ENCODE measurements at regions not wholly inside any gene's neighbourhood (a gene's known extent, or its start where the extent isn't known, plus 50 kb on each side); places are given as distances from the start of the nearest gene placed in this dataset.
A peak's percentile ranks its signal among the peaks of the same experiment; 100 is the strongest.

DNA sequence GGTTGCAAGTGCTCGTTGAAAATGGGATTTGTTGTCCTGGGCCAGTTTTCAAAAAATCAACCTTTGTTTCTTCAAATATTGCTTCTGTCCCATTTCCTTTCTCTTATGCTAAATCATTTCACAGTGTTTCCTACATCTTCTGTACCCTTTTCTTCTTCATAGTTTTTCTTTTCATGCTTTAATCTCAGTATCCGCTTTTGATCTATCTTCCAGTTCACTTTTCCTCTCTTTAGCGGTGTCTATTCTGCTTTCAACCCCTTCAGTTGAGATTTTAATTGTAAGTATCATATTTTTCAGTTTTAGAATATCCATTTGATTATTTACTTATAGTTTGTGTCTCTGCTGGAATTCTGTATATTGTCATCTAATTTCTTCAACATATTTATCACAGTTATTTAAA is 311.7 kb upstream of the TPM1 start:
- Histone ChIP-seq H3K27me3 (ENCODE audit: low read depth, low read length) (no peaks in the 10 kb centered on the region), H3K9me3 (ENCODE audit: control insufficient read depth in 1 of 2, low read length in 2 of 2) (no peaks in the 10 kb centered on the region), H3K4me1 (ENCODE audit: control insufficient read depth in 1 of 2, insufficient read depth in 2 of 2, low read length in 2 of 2) (no peaks in the 10 kb centered on the region), H3K4me3 (ENCODE audit: low read depth in 1 of 2, low read length in 2 of 2) (no peak overlapping the region), H3K27ac (ENCODE audit: low read length) (no peak overlapping the region), H3K36me3 (ENCODE audit: control insufficient read depth in 1 of 2, insufficient read depth in 2 of 2, low read length in 2 of 2) (peaks cover 0 to 8% of the 10 kb centered on the region in 2 donors)

- Histone ChIP-seq H3K4me1 (ENCODE audit: control insufficient read depth in 1 of 2, insufficient read depth in 2 of 2, low read length in 2 of 2) (no peaks in the 10 kb centered on the region), H3K4me3 (ENCODE audit: low read depth in 1 of 2, low read length in 2 of 2) (no peak overlapping the region), H3K27me3 (ENCODE audit: low read depth, low read length) (no peaks in the 10 kb centered on the region), H3K9me3 (ENCODE audit: control insufficient read depth in 1 of 2, low read length in 2 of 2) (no peaks in the 10 kb centered on the region), H3K27ac (ENCODE audit: low read length) (no peak overlapping the region), H3K36me3 (ENCODE audit: control insufficient read depth in 1 of 2, insufficient read depth in 2 of 2, low read length in 2 of 2) (peaks cover 1 to 6% of the 10 kb centered on the region in 2 donors)
Measured at GRCh38 chr15:62732078-62732477, 310.5 kb upstream of the TPM1 start.

DNA sequence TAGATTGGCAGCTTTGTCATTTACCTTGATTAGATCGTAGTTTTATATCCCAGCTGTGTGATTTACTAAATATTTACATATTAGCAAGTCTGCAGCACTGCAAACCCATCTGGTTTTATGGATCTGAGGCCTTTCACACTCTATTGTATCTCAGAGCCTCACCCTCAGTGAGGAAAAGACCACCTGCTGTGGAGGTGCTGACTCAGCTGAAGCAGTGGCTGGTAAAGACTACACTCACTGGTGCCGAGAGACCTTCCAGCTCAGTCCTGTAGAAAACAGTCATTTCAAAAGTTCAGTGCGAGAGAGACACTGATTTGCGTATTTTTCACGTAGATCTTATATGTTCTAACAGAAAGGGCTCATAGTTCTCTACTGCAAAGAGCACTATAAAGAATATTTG is 307.8 kb upstream of the TPM1 start:
- Histone ChIP-seq H3K9me3 (ENCODE audit: control insufficient read depth in 1 of 2, low read length in 2 of 2) (no peaks in the 10 kb centered on the region), H3K4me1 (ENCODE audit: control insufficient read depth in 1 of 2, insufficient read depth in 2 of 2, low read length in 2 of 2) (no peaks in the 10 kb centered on the region), H3K36me3 (ENCODE audit: control insufficient read depth in 1 of 2, insufficient read depth in 2 of 2, low read length in 2 of 2) (peaks cover 0 to 17% of the 10 kb centered on the region in 2 donors), H3K27ac (ENCODE audit: low read length) (no peak overlapping the region), H3K4me3 (ENCODE audit: low read depth in 1 of 2, low read length in 2 of 2) (no peak overlapping the region), H3K27me3 (ENCODE audit: low read depth, low read length) (no peaks in the 10 kb centered on the region)

GRCh38 chr15:62736756-62737155 is 305.8 kb upstream of the TPM1 start:
- peaks cover 0 to 17% of the 10 kb centered on the region in 2 donors for H3K36me3 ChIP-seq (ENCODE audit: control insufficient read depth in 1 of 2, insufficient read depth in 2 of 2, low read length in 2 of 2)
- peaks cover 0 to 15% of the 10 kb centered on the region in 2 donors for H3K4me1 ChIP-seq (ENCODE audit: control insufficient read depth in 1 of 2, insufficient read depth in 2 of 2, low read length in 2 of 2)

GRCh38 chr15:62737551-62737950 is 305.0 kb upstream of the TPM1 start:
- Histone ChIP-seq H3K9me3 (ENCODE audit: control insufficient read depth in 1 of 2, low read length in 2 of 2) (no peaks in the 10 kb centered on the region), H3K4me1 (ENCODE audit: control insufficient read depth in 1 of 2, insufficient read depth in 2 of 2, low read length in 2 of 2) (peaks cover 0 to 22% of the 10 kb centered on the region in 2 donors), H3K27ac (ENCODE audit: low read length) (no peak overlapping the region), H3K36me3 (ENCODE audit: control insufficient read depth in 1 of 2, insufficient read depth in 2 of 2, low read length in 2 of 2) (peaks cover 0 to 17% of the 10 kb centered on the region in 2 donors), H3K4me3 (ENCODE audit: low read depth in 1 of 2, low read length in 2 of 2) (no peak overlapping the region), H3K27me3 (ENCODE audit: low read depth, low read length) (no peaks in the 10 kb centered on the region)

More at GRCh38 chr15:62736756-62737155, 305.8 kb upstream of the TPM1 start:
- Histone ChIP-seq H3K4me3 (ENCODE audit: low read depth in 1 of 2, low read length in 2 of 2) (no peak overlapping the region), H3K27ac (ENCODE audit: low read length) (no peak overlapping the region), H3K27me3 (ENCODE audit: low read depth, low read length) (no peaks in the 10 kb centered on the region), H3K9me3 (ENCODE audit: control insufficient read depth in 1 of 2, low read length in 2 of 2) (no peaks in the 10 kb centered on the region)

DNA sequence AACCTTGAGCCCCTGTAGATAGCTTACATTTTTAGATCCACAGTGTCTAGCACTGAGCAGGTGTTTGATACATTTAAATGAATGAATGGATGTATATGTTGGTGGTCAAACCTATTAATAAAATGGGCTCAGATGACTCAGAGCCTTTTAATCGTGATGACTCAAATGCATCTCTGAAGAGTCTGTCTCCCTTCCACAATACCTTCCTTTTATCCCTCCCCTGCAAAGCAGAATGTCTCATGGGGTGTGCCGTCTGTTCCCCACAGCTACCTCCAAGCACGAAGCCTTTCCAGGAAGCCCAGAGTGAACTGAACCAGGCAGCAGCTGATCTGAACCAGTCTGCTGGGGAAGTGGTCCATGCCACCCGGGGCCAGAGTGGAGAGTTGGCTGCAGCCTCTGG is 303.5 kb upstream of the TPM1 start:
- no peak overlapping the region for H3K27ac ChIP-seq (ENCODE audit: low read length)
- peaks cover 0 to 22% of the 10 kb centered on the region in 2 donors for H3K4me1 ChIP-seq (ENCODE audit: control insufficient read depth in 1 of 2, insufficient read depth in 2 of 2, low read length in 2 of 2)
- H3K36me3 ChIP-seq (ENCODE audit: control insufficient read depth in 1 of 2, insufficient read depth in 2 of 2, low read length in 2 of 2), result peaks cover 0 to 17% of the 10 kb centered on the region in 2 donors

GRCh38 chr15:62739507-62739906 is 303.0 kb upstream of the TPM1 start:
- H3K4me1 ChIP-seq (ENCODE audit: control insufficient read depth in 1 of 2, insufficient read depth in 2 of 2, low read length in 2 of 2), result peaks cover 0 to 22% of the 10 kb centered on the region in 2 donors
- no peaks in the 10 kb centered on the region for H3K9me3 ChIP-seq (ENCODE audit: control insufficient read depth in 1 of 2, low read length in 2 of 2)
- H3K27ac ChIP-seq (ENCODE audit: low read length), result no peak overlapping the region
- peaks cover 0 to 17% of the 10 kb centered on the region in 2 donors for H3K36me3 ChIP-seq (ENCODE audit: control insufficient read depth in 1 of 2, insufficient read depth in 2 of 2, low read length in 2 of 2)
- H3K27me3 ChIP-seq (ENCODE audit: low read depth, low read length), result no peaks in the 10 kb centered on the region
- H3K4me3 ChIP-seq (ENCODE audit: low read depth in 1 of 2, low read length in 2 of 2), result no peak overlapping the region

More for the DNA sequence above, 303.5 kb upstream of the TPM1 start:
- Histone ChIP-seq H3K27me3 (ENCODE audit: low read depth, low read length) (no peaks in the 10 kb centered on the region), H3K9me3 (ENCODE audit: control insufficient read depth in 1 of 2, low read length in 2 of 2) (no peaks in the 10 kb centered on the region), H3K4me3 (ENCODE audit: low read depth in 1 of 2, low read length in 2 of 2) (no peak overlapping the region)

- Histone ChIP-seq H3K4me3 (ENCODE audit: low read depth in 1 of 2, low read length in 2 of 2) (no peak overlapping the region), H3K27ac (ENCODE audit: low read length) (no peak overlapping the region), H3K9me3 (ENCODE audit: control insufficient read depth in 1 of 2, low read length in 2 of 2) (no peaks in the 10 kb centered on the region), H3K36me3 (ENCODE audit: control insufficient read depth in 1 of 2, insufficient read depth in 2 of 2, low read length in 2 of 2) (peaks cover 0 to 17% of the 10 kb centered on the region in 2 donors), H3K4me1 (ENCODE audit: control insufficient read depth in 1 of 2, insufficient read depth in 2 of 2, low read length in 2 of 2) (peaks cover 0 to 22% of the 10 kb centered on the region in 2 donors), H3K27me3 (ENCODE audit: low read depth, low read length) (no peaks in the 10 kb centered on the region)
Measured at GRCh38 chr15:62740141-62741004, 302.2 kb upstream of the TPM1 start.

GRCh38 chr15:62741106-62741505 is 301.4 kb upstream of the TPM1 start:
- H3K27me3 ChIP-seq (ENCODE audit: low read depth, low read length), result no peaks in the 10 kb centered on the region
- no peaks in the 10 kb centered on the region for H3K9me3 ChIP-seq (ENCODE audit: control insufficient read depth in 1 of 2, low read length in 2 of 2)
- peaks cover 0 to 17% of the 10 kb centered on the region in 2 donors for H3K36me3 ChIP-seq (ENCODE audit: control insufficient read depth in 1 of 2, insufficient read depth in 2 of 2, low read length in 2 of 2)
- no peak overlapping the region for H3K27ac ChIP-seq (ENCODE audit: low read length)
- no peak overlapping the region for H3K4me3 ChIP-seq (ENCODE audit: low read depth in 1 of 2, low read length in 2 of 2)
- peaks cover 0 to 22% of the 10 kb centered on the region in 2 donors for H3K4me1 ChIP-seq (ENCODE audit: control insufficient read depth in 1 of 2, insufficient read depth in 2 of 2, low read length in 2 of 2)

DNA sequence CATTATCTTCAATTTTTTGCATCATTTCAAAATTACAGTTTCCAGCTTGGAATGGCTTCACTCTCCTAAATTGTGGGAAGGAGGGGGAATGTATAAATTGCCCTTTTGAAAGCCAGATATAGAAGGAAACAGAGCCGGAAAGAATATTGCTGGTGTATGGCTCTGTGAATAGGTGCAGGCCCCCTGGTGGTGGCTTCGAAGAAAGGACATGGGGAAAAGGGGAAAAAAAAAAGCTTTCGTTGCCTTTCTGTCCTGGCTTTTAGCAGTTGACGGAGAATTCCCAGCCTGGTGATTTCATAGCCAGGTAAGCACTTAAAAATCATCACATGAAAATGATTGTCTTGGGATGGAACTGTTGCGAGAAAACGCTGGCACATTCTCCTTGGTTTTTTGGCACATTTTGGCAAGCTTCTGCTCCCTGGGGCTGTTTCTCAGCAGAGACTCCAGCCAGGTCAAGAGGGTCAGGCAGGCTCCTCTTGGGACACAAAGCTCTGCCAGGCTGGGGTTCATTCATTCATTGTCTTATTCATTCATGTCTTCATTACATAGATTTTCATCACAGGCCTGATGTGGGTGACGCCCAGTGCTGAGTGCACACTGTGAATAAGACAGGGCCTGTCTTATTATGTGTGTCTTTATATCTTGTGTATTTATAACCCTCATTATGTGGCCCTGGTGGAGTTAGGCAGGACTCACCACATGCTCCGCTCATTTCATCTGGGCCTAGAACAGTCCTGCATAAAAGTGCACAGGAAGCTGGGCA is 300.0 kb upstream of the TPM1 start:
- Histone ChIP-seq H3K27me3 (ENCODE audit: low read depth, low read length) (no peaks in the 10 kb centered on the region), H3K36me3 (ENCODE audit: control insufficient read depth in 1 of 2, insufficient read depth in 2 of 2, low read length in 2 of 2) (peaks cover 0 to 14% of the 10 kb centered on the region in 2 donors), H3K27ac (ENCODE audit: low read length) (peak overlapping the region; percentile 56), H3K4me3 (ENCODE audit: low read depth in 1 of 2, low read length in 2 of 2) (no peak overlapping the region), H3K4me1 (ENCODE audit: control insufficient read depth in 1 of 2, insufficient read depth in 2 of 2, low read length in 2 of 2) (peaks cover 0 to 22% of the 10 kb centered on the region in 2 donors), H3K9me3 (ENCODE audit: control insufficient read depth in 1 of 2, low read length in 2 of 2) (no peaks in the 10 kb centered on the region)

DNA sequence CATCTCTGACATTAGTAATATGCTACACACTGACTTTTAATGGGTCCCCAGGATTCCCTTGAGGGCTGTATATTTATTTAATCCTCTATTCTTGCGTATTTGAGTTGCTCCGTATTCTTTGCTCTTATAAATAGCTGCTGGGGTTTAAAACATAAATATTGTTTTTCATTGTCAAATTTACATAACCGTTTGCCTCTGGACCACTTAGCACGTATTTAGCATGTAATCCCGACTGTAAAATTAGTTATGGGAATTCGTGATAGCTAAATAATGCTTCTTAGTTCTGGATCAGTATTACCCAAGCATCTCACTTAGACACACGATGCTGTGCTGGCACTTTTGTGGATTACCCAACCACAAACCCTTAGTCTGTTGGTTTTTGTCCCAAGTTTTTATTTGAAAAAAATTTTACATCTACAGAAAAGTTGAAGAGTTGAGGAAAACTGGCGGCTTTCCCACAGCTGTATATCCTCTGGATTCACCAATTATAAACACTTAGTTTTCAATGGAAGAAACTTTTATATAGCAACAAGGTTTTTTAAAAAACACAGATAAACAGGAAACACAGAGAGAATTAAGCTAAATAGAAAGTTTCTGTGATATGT is 296.8 kb upstream of the TPM1 start:
- H3K27me3 ChIP-seq (ENCODE audit: low read depth, low read length), result no peaks in the 10 kb centered on the region
- no peak overlapping the region for H3K4me3 ChIP-seq (ENCODE audit: low read depth in 1 of 2, low read length in 2 of 2)
- H3K4me1 ChIP-seq (ENCODE audit: control insufficient read depth in 1 of 2, insufficient read depth in 2 of 2, low read length in 2 of 2), result peaks cover 0 to 13% of the 10 kb centered on the region in 2 donors
- H3K36me3 ChIP-seq (ENCODE audit: control insufficient read depth in 1 of 2, insufficient read depth in 2 of 2, low read length in 2 of 2), result no peaks in the 10 kb centered on the region
- no peak overlapping the region for H3K27ac ChIP-seq (ENCODE audit: low read length)
- no peaks in the 10 kb centered on the region for H3K9me3 ChIP-seq (ENCODE audit: control insufficient read depth in 1 of 2, low read length in 2 of 2)

Measured in muscle layer of duodenum (tissue), 2 donors.